Skeletal muscle cell (primary cell): ENCODE measurements at regions not wholly inside any gene's neighbourhood (a gene's known extent, or its start where the extent isn't known, plus 50 kb on each side); places are given as distances from the start of the nearest gene placed in this dataset.
"Not testable (repeated sequence)": the region's sequence is repeated elsewhere in the genome, so short reads cannot be mapped to it uniquely, and the experiment has no call there.

Source experiments
- DNase-seq: peaks from one replicate; pipeline ENCODE4 v3.0.0-alpha.2; 2010; ENCODE audit warnings: low read depth
- H3K4me3 ChIP-seq: 2 replicates; pipeline ENCODE4 v1.5.1; 2011; ENCODE audit warnings: low read depth, mild to moderate bottlenecking, control low read depth, low read length, moderate library complexity

GRCh38 chr6:67426686-67427085, 1208.4 kb upstream of the ADGRB3 start:
- not testable (repeated sequence) for H3K4me3 ChIP-seq, DNase-seq

GRCh38 chr6:67412035-67412434, 1223.0 kb upstream of the ADGRB3 start:
- H3K4me3 ChIP-seq: no peak overlapping the region
- DNase-seq: no peak

- H3K4me3 ChIP-seq: no peak overlapping the region
- no peak for DNase-seq
Measured at GRCh38 chr6:67411036-67411435, 1224.0 kb upstream of the ADGRB3 start.

- no peak for DNase-seq
- H3K4me3 ChIP-seq: no peak overlapping the region
Measured at GRCh38 chr6:67394254-67394653, 1240.8 kb upstream of the ADGRB3 start.

- DNase-seq: peak; percentile 18
Measured at GRCh38 chr6:67393356-67393755, 1241.7 kb upstream of the ADGRB3 start.

GRCh38 chr6:67391955-67392354, 1243.1 kb upstream of the ADGRB3 start:
- H3K4me3 ChIP-seq: no peak overlapping the region
- DNase-seq: no peak

More at GRCh38 chr6:67393356-67393755, 1241.7 kb upstream of the ADGRB3 start:
- no peak overlapping the region for H3K4me3 ChIP-seq

- no peak for DNase-seq
Measured at GRCh38 chr6:67369679-67370078, 1265.4 kb upstream of the ADGRB3 start.

GRCh38 chr6:67362976-67363375, 1272.1 kb upstream of the ADGRB3 start:
- no peak for DNase-seq
- no peak overlapping the region for H3K4me3 ChIP-seq

More at GRCh38 chr6:67369679-67370078, 1265.4 kb upstream of the ADGRB3 start:
- no peak overlapping the region for H3K4me3 ChIP-seq

- no peak for DNase-seq
- H3K4me3 ChIP-seq: no peak overlapping the region
Measured at GRCh38 chr6:67361264-67361663, 1273.8 kb upstream of the ADGRB3 start.

- no peak overlapping the region for H3K4me3 ChIP-seq
- peak; percentile 4 for DNase-seq
Measured at GRCh38 chr6:67358241-67358640, 1276.8 kb upstream of the ADGRB3 start.

GRCh38 chr6:67353861-67354260, 1281.2 kb upstream of the ADGRB3 start:
- DNase-seq: no peak
- no peak overlapping the region for H3K4me3 ChIP-seq

- no peak for DNase-seq
- H3K4me3 ChIP-seq: no peak overlapping the region
Measured at GRCh38 chr6:67352717-67353116, 1282.4 kb upstream of the ADGRB3 start.

- DNase-seq: no peak
- no peak overlapping the region for H3K4me3 ChIP-seq
Measured at GRCh38 chr6:67350729-67351128, 1284.4 kb upstream of the ADGRB3 start.

GRCh38 chr6:67345946-67346345, 1289.1 kb upstream of the ADGRB3 start:
- no peak for DNase-seq
- no peak overlapping the region for H3K4me3 ChIP-seq

GRCh38 chr6:67336014-67336413, 1299.1 kb upstream of the ADGRB3 start:
- no peak for DNase-seq
- no peak overlapping the region for H3K4me3 ChIP-seq

- no peak overlapping the region for H3K4me3 ChIP-seq
- DNase-seq: no peak
Measured at GRCh38 chr6:67331304-67331703, 1303.8 kb upstream of the ADGRB3 start.

GRCh38 chr6:67328269-67328668, 1306.8 kb upstream of the ADGRB3 start:
- no peak for DNase-seq
- H3K4me3 ChIP-seq: no peak overlapping the region

- DNase-seq: no peak
- H3K4me3 ChIP-seq: no peak overlapping the region
Measured at GRCh38 chr6:67300430-67301040, 1334.5 kb upstream of the ADGRB3 start.

- DNase-seq: no peak
- no peak overlapping the region for H3K4me3 ChIP-seq
Measured at GRCh38 chr6:67292169-67292568, 1342.9 kb upstream of the ADGRB3 start.

- no peak for DNase-seq
- H3K4me3 ChIP-seq: no peak overlapping the region
Measured at GRCh38 chr6:67287566-67287965, 1347.5 kb upstream of the ADGRB3 start.

- H3K4me3 ChIP-seq: no peak overlapping the region
- peak; percentile 8 for DNase-seq
Measured at GRCh38 chr6:67285770-67286495, 1349.1 kb upstream of the ADGRB3 start.
